Mesenchymal stem cell (in vitro differentiated cells and primary cell): ENCODE measurements at regions not wholly inside any gene's neighbourhood (a gene's known extent, or its start where the extent isn't known, plus 50 kb on each side); places are given as distances from the start of the nearest gene placed in this dataset.
A peak's percentile ranks its signal among the peaks of the same experiment; 100 is the strongest.
"Not testable (repeated sequence)": the region's sequence is repeated elsewhere in the genome, so short reads cannot be mapped to it uniquely, and the experiment has no call there.

Experiments
- DNase-seq: peaks from one replicate; pipeline ENCODE4 v3.0.0-alpha.2; 2013
- H2AFZ ChIP-seq: one replicate; pipeline ENCODE4 v1.6.1; 2013; ENCODE audit warnings: low read depth, mild to moderate bottlenecking, control low read depth, inconsistent platforms, low read length, moderate library complexity
- H2AK5ac ChIP-seq: 2 replicates; pipeline ENCODE4 v1.6.1; 2013; ENCODE audit warnings: low read length, moderate library complexity, mild to moderate bottlenecking, inconsistent platforms; ENCODE audit not compliant: severe bottlenecking
- H2BK120ac ChIP-seq: one replicate; pipeline ENCODE4 v1.6.1; 2013; ENCODE audit warnings: low read depth, mild to moderate bottlenecking, inconsistent platforms, low read length, moderate library complexity
- H2BK12ac ChIP-seq, 2 experiments: one replicate each; pipeline ENCODE4 v1.6.1; 2013; ENCODE audit warnings: inconsistent platforms in 2 of 2, low read length in 2 of 2, mild to moderate bottlenecking in 2 of 2, moderate library complexity in 2 of 2, control low read depth in 1 of 2
- H2BK15ac ChIP-seq: one replicate; pipeline ENCODE4 v1.6.1; 2013; ENCODE audit warnings: mild to moderate bottlenecking, low read depth, inconsistent platforms; ENCODE audit not compliant: poor library complexity, severe bottlenecking
- H2BK5ac ChIP-seq: 2 replicates; pipeline ENCODE4 v1.6.1; 2013; ENCODE audit warnings: low read depth, mild to moderate bottlenecking, low read length, control low read depth, inconsistent platforms; ENCODE audit not compliant: poor library complexity, severe bottlenecking
- H3K14ac ChIP-seq, 2 experiments: one replicate each; pipeline ENCODE4 v1.6.1; 2013; ENCODE audit warnings: inconsistent platforms in 2 of 2, low read length in 2 of 2, control low read depth in 1 of 2, mild to moderate bottlenecking in 1 of 2, moderate library complexity in 1 of 2
- H3K18ac ChIP-seq, 2 experiments: one replicate each; pipeline ENCODE4 v1.6.1; 2013; ENCODE audit warnings: inconsistent platforms in 2 of 2, low read length in 2 of 2, control low read depth in 1 of 2, low read depth in 1 of 2, mild to moderate bottlenecking in 1 of 2
- H3K23ac ChIP-seq, 2 experiments: one replicate each; pipeline ENCODE4 v1.6.1; 2013; ENCODE audit warnings: inconsistent platforms in 2 of 2, low read length in 2 of 2, mild to moderate bottlenecking in 2 of 2, moderate library complexity in 2 of 2, control low read depth in 1 of 2
- H3K27ac ChIP-seq: 2 replicates; pipeline ENCODE4 v1.5.1; 2013; ENCODE audit warnings: mild to moderate bottlenecking, moderate library complexity, low read length, control low read depth, inconsistent platforms; ENCODE audit not compliant: poor library complexity, severe bottlenecking
- H3K27me3 ChIP-seq, 2 experiments: 2 replicates each; pipeline versions ENCODE4 v1.6.1 to v1.7.0; 2013; ENCODE audit warnings: low read length in 2 of 2, mild to moderate bottlenecking in 2 of 2, moderate library complexity in 2 of 2, control low read depth in 1 of 2, inconsistent platforms in 1 of 2; ENCODE audit not compliant: control insufficient read depth in 1 of 2, insufficient read depth in 1 of 2
- H3K36me3 ChIP-seq, 2 experiments: 2 replicates each; pipeline versions ENCODE4 v1.6.1 to v1.7.0; 2013; ENCODE audit warnings: low read length in 2 of 2, control low read depth in 1 of 2, inconsistent platforms in 1 of 2, low read depth in 1 of 2, mild to moderate bottlenecking in 1 of 2; ENCODE audit not compliant: insufficient read depth in 2 of 2, control insufficient read depth in 1 of 2
- H3K4ac ChIP-seq, 2 experiments: one replicate each; pipeline ENCODE4 v1.6.1; 2013; ENCODE audit warnings: inconsistent platforms in 2 of 2, low read length in 2 of 2, mild to moderate bottlenecking in 2 of 2, moderate library complexity in 2 of 2, control low read depth in 1 of 2, low read depth in 1 of 2
- H3K4me1 ChIP-seq: 2 replicates; pipeline ENCODE4 v1.6.1; 2013; ENCODE audit warnings: low read depth, low read length, control low read depth; ENCODE audit not compliant: control insufficient read depth, insufficient read depth
- H3K4me2 ChIP-seq: 2 replicates; pipeline ENCODE4 v1.6.1; 2013; ENCODE audit warnings: low read length, mild to moderate bottlenecking, inconsistent platforms; ENCODE audit not compliant: poor library complexity, severe bottlenecking
- H3K4me3 ChIP-seq, 2 experiments: 2 replicates each; pipeline versions ENCODE4 v1.5.1 to v1.7.0; 2013; ENCODE audit warnings: low read length in 2 of 2, mild to moderate bottlenecking in 2 of 2, control low read depth in 1 of 2, low read depth in 1 of 2; ENCODE audit not compliant: insufficient read depth in 1 of 2
- H3K79me1 ChIP-seq: replicated peaks from 2 replicates; pipeline ENCODE4 v1.6.1; 2013; ENCODE audit warnings: mild to moderate bottlenecking, control low read depth, low read length, inconsistent platforms; ENCODE audit not compliant: poor library complexity, severe bottlenecking
- H3K9ac ChIP-seq: 2 replicates; pipeline ENCODE4 v1.7.0; 2013; ENCODE audit warnings: mild to moderate bottlenecking, low read length, moderate library complexity
- H3K9me3 ChIP-seq: 2 replicates; pipeline ENCODE4 v1.7.0; 2013; ENCODE audit warnings: mild to moderate bottlenecking, low read length; ENCODE audit not compliant: control insufficient read depth
- H4K8ac ChIP-seq: one replicate; pipeline ENCODE4 v1.6.1; 2013; ENCODE audit warnings: inconsistent platforms, mild to moderate bottlenecking, low read length, moderate library complexity
- H4K91ac ChIP-seq: one replicate; pipeline ENCODE4 v1.6.1; 2013; ENCODE audit warnings: mild to moderate bottlenecking, low read length, inconsistent platforms
- WGBS: methylation state at CpG from one replicate; pipeline ENCODE4 v1.1.7; 2013; ENCODE audit warnings: mixed read lengths; 5-methylcytosine and 5-hydroxymethylcytosine counted together

GRCh38 chr4:131975276-131976132 is 1173.6 kb upstream of the PCDH10 start:
- not testable (repeated sequence) for H3K4me2 ChIP-seq, H3K27ac ChIP-seq, H3K23ac ChIP-seq, H2AFZ ChIP-seq, H3K9ac ChIP-seq, H2BK5ac ChIP-seq, H2BK15ac ChIP-seq, H3K79me1 ChIP-seq, H2AK5ac ChIP-seq, H2BK120ac ChIP-seq, H3K4me1 ChIP-seq, H4K8ac ChIP-seq, H3K27me3 ChIP-seq, H4K91ac ChIP-seq, H2BK12ac ChIP-seq, H3K18ac ChIP-seq, H3K36me3 ChIP-seq, DNase-seq, H3K4ac ChIP-seq, H3K14ac ChIP-seq
- WGBS = over 99% methylated on average over 49 of the region's 63 CpGs
- Histone ChIP-seq H3K9me3 (peaks cover 15% of the 10 kb centered on the region), H3K4me3 (peak overlapping the region in 1 of 2 experiments; percentile 57)

- H4K91ac ChIP-seq, H3K27ac ChIP-seq, DNase-seq, H2BK120ac ChIP-seq, H2AK5ac ChIP-seq, H3K4me1 ChIP-seq, H3K4ac ChIP-seq, H3K14ac ChIP-seq, H3K9ac ChIP-seq, H4K8ac ChIP-seq, H3K27me3 ChIP-seq, H3K4me2 ChIP-seq, H2BK12ac ChIP-seq, H3K36me3 ChIP-seq, H2BK15ac ChIP-seq, H3K79me1 ChIP-seq, H2BK5ac ChIP-seq, H2AFZ ChIP-seq, H3K23ac ChIP-seq, H3K18ac ChIP-seq: not testable (repeated sequence)
- 98% methylated on average over 65 of the region's 71 CpGs for WGBS
- Histone ChIP-seq H3K9me3 (peaks cover 22% of the 10 kb centered on the region), H3K4me3 (peak overlapping the region in 1 of 2 experiments; percentile 53)
Measured at GRCh38 chr4:131976133-131977002, 1172.7 kb upstream of the PCDH10 start.

DNA sequence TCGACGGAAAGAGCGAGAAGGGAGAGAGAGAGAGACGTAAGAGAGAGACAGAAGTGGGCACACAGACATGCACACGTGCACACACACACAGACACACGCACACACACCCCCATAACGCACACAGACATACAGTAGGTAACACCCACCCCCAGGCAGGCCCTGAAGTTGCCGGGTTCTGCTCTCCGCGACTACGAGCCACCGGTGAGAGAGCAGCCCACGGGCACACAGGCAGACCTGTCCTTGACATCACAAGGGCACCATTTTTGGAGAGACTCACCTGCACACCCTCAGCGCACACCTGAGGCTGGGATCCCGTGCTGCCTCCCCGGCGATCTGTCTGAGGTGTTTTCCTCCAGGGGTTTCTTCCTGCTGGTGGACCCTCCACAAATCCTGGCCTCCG is 1171.0 kb upstream of the PCDH10 start:
- no peak overlapping the region for H2AFZ ChIP-seq
- no peak overlapping the region for H3K4me3 ChIP-seq
- peaks cover 27% of the 10 kb centered on the region for H3K9me3 ChIP-seq
- H3K27ac ChIP-seq = no peak overlapping the region
- H3K14ac ChIP-seq = no peak overlapping the region
- no peak overlapping the region for H2BK120ac ChIP-seq
- WGBS = 96% methylated on average over 14 of the region's 18 CpGs
- no peaks in the 10 kb centered on the region for H3K79me1 ChIP-seq
- H3K27me3 ChIP-seq = no peaks in the 10 kb centered on the region
- H3K18ac ChIP-seq = no peak overlapping the region
- no peaks in the 10 kb centered on the region for H3K36me3 ChIP-seq
- no peak overlapping the region for H3K4me2 ChIP-seq
- no peaks in the 10 kb centered on the region for H3K4me1 ChIP-seq
- H2BK15ac ChIP-seq = no peak overlapping the region
- H2BK5ac ChIP-seq = no peak overlapping the region
- H3K9ac ChIP-seq = no peak overlapping the region
- H2AK5ac ChIP-seq = no peak overlapping the region
- DNase-seq = no peak
- H3K4ac ChIP-seq = no peak overlapping the region
- no peak overlapping the region for H4K8ac ChIP-seq
- H3K23ac ChIP-seq = no peak overlapping the region
- no peak overlapping the region for H4K91ac ChIP-seq
- no peak overlapping the region for H2BK12ac ChIP-seq

GRCh38 chr4:131989576-131989975 is 1159.5 kb upstream of the PCDH10 start:
- Histone ChIP-seq H3K9me3 (no peaks in the 10 kb centered on the region), H3K23ac (no peak overlapping the region), H2AFZ (no peak overlapping the region), H3K79me1 (no peaks in the 10 kb centered on the region), H4K91ac (no peak overlapping the region), H3K36me3 (no peaks in the 10 kb centered on the region), H2AK5ac (no peak overlapping the region), H3K9ac (no peak overlapping the region), H3K14ac (no peak overlapping the region), H3K18ac (no peak overlapping the region), H3K27me3 (no peaks in the 10 kb centered on the region), H2BK5ac (no peak overlapping the region), H2BK15ac (no peak overlapping the region), H2BK120ac (no peak overlapping the region), H2BK12ac (no peak overlapping the region), H3K4me2 (no peak overlapping the region), H4K8ac (no peak overlapping the region), H3K4me1 (no peaks in the 10 kb centered on the region), H3K27ac (no peak overlapping the region), H3K4ac (no peak overlapping the region), H3K4me3 (no peak overlapping the region)
- 86% methylated on average over 1 of the region's 4 CpGs for WGBS
- no peak for DNase-seq
